ENCODE measurements at regions not wholly inside any gene's neighbourhood (a gene's known extent, or its start where the extent isn't known, plus 50 kb on each side); places are given as distances from the start of the nearest gene placed in this dataset.
A peak's percentile ranks its signal among the peaks of the same experiment; 100 is the strongest.

DNA sequence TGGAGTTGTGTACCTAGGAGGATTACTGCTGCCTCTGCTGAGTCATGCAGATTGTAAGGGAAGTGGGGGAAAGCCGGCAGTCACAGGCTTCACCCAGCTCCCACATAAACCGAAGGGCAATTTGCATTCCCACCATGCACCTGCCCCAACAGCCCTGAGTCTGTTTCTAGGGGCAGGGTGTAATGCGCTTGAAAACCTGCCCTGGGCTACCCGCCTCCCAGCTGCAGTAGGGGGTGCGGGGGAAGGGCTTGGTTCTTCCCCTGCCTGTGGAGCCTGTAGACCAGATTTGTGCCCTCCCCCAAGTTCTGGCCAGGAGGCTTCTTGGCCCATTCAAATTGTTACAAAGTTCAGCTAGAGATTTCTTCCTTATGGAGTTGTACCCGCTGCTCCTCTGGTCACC lies 269.2 kb upstream of the DDX53 start:
- Mint-ChIP-seq H3K4me1 (ENCODE audit: low read depth) (peaks cover 6% of the 10 kb centered on the region; the same call in 1 of the 2 replicates), H3K9me3 (no peaks in the 10 kb centered on the region), H3K4me3 (no peak overlapping the region), H3K36me3 (ENCODE audit: low read depth) (no peaks in the 10 kb centered on the region), H3K27me3 (ENCODE audit: insufficient read depth) (no peaks in the 10 kb centered on the region), H3K27ac (no peak overlapping the region)
- TF ChIP-seq, protein P1, sequence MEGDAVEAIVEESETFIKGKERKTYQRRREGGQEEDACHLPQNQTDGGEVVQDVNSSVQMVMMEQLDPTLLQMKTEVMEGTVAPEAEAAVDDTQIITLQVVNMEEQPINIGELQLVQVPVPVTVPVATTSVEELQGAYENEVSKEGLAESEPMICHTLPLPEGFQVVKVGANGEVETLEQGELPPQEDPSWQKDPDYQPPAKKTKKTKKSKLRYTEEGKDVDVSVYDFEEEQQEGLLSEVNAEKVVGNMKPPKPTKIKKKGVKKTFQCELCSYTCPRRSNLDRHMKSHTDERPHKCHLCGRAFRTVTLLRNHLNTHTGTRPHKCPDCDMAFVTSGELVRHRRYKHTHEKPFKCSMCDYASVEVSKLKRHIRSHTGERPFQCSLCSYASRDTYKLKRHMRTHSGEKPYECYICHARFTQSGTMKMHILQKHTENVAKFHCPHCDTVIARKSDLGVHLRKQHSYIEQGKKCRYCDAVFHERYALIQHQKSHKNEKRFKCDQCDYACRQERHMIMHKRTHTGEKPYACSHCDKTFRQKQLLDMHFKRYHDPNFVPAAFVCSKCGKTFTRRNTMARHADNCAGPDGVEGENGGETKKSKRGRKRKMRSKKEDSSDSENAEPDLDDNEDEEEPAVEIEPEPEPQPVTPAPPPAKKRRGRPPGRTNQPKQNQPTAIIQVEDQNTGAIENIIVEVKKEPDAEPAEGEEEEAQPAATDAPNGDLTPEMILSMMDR (IDR thresholded peaks at IDR 0.05), result no peak
- no peak for DNase-seq

DNA sequence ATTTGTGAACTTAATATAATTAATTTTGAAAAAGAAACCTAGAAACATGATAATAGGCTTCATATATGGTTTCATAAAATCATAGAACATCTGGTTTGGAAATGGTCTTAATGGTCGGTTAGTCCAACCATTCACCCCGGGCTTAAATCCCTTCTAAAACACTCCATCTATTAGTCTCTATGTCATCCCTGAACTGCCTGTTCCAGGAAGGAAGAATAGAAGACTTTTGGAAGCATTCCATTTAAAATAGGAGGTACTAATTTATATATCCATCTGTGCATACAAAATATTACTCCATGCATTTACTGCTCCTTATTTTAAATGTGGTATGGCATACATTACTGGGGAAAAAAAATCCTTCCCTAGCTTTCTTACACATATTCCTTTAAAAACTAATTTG lies 262.2 kb upstream of the DDX53 start:
- no peak overlapping the region for H3K4me3 Mint-ChIP-seq
- H3K36me3 Mint-ChIP-seq (ENCODE audit: low read depth), result no peaks in the 10 kb centered on the region
- H3K27ac Mint-ChIP-seq, result no peak overlapping the region
- no peak for DNase-seq
- peaks cover 31% of the 10 kb centered on the region for H3K4me1 Mint-ChIP-seq (ENCODE audit: low read depth)
- H3K27me3 Mint-ChIP-seq (ENCODE audit: insufficient read depth), result no peaks in the 10 kb centered on the region
- TF ChIP-seq, protein P1 (IDR thresholded peaks at IDR 0.05), result no peak
- no peaks in the 10 kb centered on the region for H3K9me3 Mint-ChIP-seq

DNA sequence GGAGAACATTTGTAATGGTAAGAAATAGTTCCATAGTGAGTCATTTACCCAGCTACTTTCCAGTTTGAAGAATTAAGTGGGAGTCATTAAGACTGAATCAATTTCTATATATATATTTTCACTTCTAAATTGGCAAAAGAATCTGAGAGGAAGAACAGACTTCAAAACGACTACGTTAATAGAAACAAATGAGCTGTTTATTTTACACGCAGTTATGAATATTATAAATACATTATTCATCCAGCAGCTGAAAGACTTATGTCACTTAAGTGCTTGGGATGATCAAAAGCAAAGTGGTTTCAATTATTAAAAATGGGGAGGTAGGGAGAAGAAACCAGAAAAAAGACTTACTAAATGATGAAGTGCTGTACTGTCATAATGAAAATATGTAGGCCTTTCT lies 260.5 kb upstream of the DDX53 start:
- peak overlapping the region; percentile 60; the same call in 1 of the 2 replicates for H3K27ac Mint-ChIP-seq
- DNase-seq, result no peak
- no peaks in the 10 kb centered on the region for H3K27me3 Mint-ChIP-seq (ENCODE audit: insufficient read depth)
- TF ChIP-seq, protein P1 (IDR thresholded peaks at IDR 0.05), result no peak
- H3K4me3 Mint-ChIP-seq, result no peak overlapping the region
- H3K4me1 Mint-ChIP-seq (ENCODE audit: low read depth), result peaks cover 27% of the 10 kb centered on the region
- no peaks in the 10 kb centered on the region for H3K9me3 Mint-ChIP-seq
- no peaks in the 10 kb centered on the region for H3K36me3 Mint-ChIP-seq (ENCODE audit: low read depth)

DNA sequence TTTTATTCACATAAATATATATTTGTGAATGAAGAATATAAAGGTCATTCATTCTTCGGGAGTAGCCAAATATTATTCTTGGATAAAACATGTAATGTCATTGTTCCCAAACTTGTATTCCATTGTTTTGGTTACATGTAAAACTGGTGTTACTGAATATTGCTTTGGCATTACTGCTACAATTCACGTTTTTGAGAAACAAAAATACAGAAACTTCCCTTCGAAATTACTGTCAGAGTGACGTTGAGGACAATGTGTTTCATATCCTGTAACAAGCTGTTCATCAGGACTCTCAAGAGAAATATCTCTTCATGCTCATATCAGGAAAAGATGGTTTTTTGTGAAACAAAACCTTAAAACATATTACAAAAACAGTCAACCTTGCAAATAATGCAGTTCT lies 258.9 kb upstream of the DDX53 start:
- H3K4me3 Mint-ChIP-seq, result no peak overlapping the region
- peaks cover 27% of the 10 kb centered on the region for H3K4me1 Mint-ChIP-seq (ENCODE audit: low read depth)
- no peak overlapping the region for H3K27ac Mint-ChIP-seq
- no peak for DNase-seq
- TF ChIP-seq, protein P1 (IDR thresholded peaks at IDR 0.05), result no peak
- no peaks in the 10 kb centered on the region for H3K27me3 Mint-ChIP-seq (ENCODE audit: insufficient read depth)
- H3K9me3 Mint-ChIP-seq, result no peaks in the 10 kb centered on the region
- no peaks in the 10 kb centered on the region for H3K36me3 Mint-ChIP-seq (ENCODE audit: low read depth)

DNA sequence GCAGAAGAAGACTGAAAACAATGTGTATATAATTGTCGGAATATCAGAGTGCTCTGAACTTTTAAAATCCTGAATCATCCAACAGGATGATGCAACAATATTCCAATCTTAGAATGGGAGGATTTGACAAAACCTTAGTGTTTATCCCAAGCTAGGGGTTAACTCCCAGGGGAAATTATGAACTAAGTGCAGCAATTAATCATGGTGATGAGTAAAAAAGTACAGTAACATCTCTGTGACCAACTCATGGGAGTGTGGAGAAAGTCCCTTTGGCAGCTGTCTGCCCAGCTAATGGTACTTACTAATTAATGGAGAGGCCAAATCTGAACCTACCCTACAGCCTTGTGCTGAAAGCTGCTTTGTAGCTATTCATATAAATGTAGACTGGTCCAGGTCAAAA lies 257.6 kb upstream of the DDX53 start:
- no peak overlapping the region; the same call in 1 of the 2 replicates for H3K4me3 Mint-ChIP-seq
- H3K4me1 Mint-ChIP-seq (ENCODE audit: low read depth), result peaks cover 27% of the 10 kb centered on the region
- DNase-seq, result peak; percentile 28
- no peaks in the 10 kb centered on the region for H3K36me3 Mint-ChIP-seq (ENCODE audit: low read depth)
- H3K27ac Mint-ChIP-seq, result peak overlapping the region; percentile 71
- H3K27me3 Mint-ChIP-seq (ENCODE audit: insufficient read depth), result no peaks in the 10 kb centered on the region
- no peaks in the 10 kb centered on the region for H3K9me3 Mint-ChIP-seq
- TF ChIP-seq, protein P1 (IDR thresholded peaks at IDR 0.05), result no peak

DNA sequence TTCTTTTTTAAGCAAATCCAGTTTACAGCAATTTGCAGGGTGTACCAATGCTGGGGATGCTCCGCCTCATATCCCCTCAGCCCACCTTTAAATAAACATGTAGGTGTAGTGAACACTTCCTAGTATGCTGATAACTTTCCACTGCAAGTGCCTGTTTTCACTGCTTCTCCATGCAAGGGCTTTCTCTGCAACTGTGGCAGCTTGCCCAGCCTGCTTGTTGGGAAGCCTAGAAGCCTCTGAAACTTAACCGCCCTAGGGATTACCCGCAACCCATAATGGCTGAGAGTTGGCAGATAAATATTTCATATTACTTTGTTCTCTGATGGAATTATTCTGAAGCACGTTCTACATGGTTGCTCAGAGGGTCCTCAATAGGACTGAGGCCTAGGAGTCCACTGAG lies 253.7 kb upstream of the DDX53 start:
- Mint-ChIP-seq H3K4me3 (no peak overlapping the region), H3K27me3 (ENCODE audit: insufficient read depth) (no peaks in the 10 kb centered on the region), H3K27ac (no peak overlapping the region), H3K36me3 (ENCODE audit: low read depth) (no peaks in the 10 kb centered on the region), H3K4me1 (ENCODE audit: low read depth) (peaks cover 11% of the 10 kb centered on the region), H3K9me3 (no peaks in the 10 kb centered on the region)
- TF ChIP-seq, protein P1 (IDR thresholded peaks at IDR 0.05), result no peak
- no peak for DNase-seq
